Smooth muscle cell (in vitro differentiated cells): ENCODE measurements at regions not wholly inside any gene's neighbourhood (a gene's known extent, or its start where the extent isn't known, plus 50 kb on each side); places are given as distances from the start of the nearest gene placed in this dataset.
"Not testable (repeated sequence)": the region's sequence is repeated elsewhere in the genome, so short reads cannot be mapped to it uniquely, and the experiment has no call there.

ENCODE experiments used
- DNase-seq: peaks from one replicate; lab custom pipeline; 2025; ENCODE audit not compliant: unreplicated experiment; lab: John Stamatoyannopoulos, UW
- H2AFZ ChIP-seq: fragments of 200-600 bp; sonication (generic); 2 replicates; pipeline ENCODE4 v1.6.0; 2016; ENCODE audit warnings: antibody characterized with exemption, low read depth, mild to moderate bottlenecking
- H3F3A ChIP-seq: fragments of 200-600 bp; sonication (generic); 2 replicates; pipeline ENCODE4 v1.6.0; 2017; ENCODE audit warnings: antibody characterized with exemption, low read depth
- H3K27ac ChIP-seq: fragments of 200-600 bp; sonication (generic); 2 replicates; pipeline ENCODE4 v1.5.1; 2016; ENCODE audit warnings: low read depth, mild to moderate bottlenecking
- H3K27me3 ChIP-seq: fragments of 200-600 bp; sonication (generic); 2 replicates; pipeline ENCODE4 v1.6.1; 2016; ENCODE audit warnings: low read depth, mild to moderate bottlenecking
- H3K36me3 ChIP-seq: fragments of 200-600 bp; sonication (generic); 2 replicates; pipeline ENCODE4 v1.5.1; 2016; ENCODE audit warnings: low read depth
- H3K4me1 ChIP-seq: fragments of 200-600 bp; sonication (generic); 2 replicates; pipeline ENCODE4 v1.5.1; 2016; ENCODE audit warnings: low read depth
- H3K4me2 ChIP-seq: fragments of 200-600 bp; sonication (generic); 2 replicates; pipeline ENCODE4 v1.6.0; 2016; ENCODE audit warnings: mild to moderate bottlenecking
- H3K4me3 ChIP-seq: fragments of 200-600 bp; sonication (generic); 2 replicates; pipeline ENCODE4 v1.5.1; 2016; ENCODE audit warnings: mild to moderate bottlenecking
- H3K79me2 ChIP-seq: fragments of 200-600 bp; sonication (generic); 2 replicates; pipeline ENCODE4 v1.6.0; 2016; ENCODE audit warnings: low read depth, mild to moderate bottlenecking
- H3K9ac ChIP-seq: fragments of 200-600 bp; sonication (generic); 2 replicates; pipeline ENCODE4 v1.6.0; 2016; ENCODE audit warnings: low read depth
- H3K9me3 ChIP-seq: fragments of 200-600 bp; sonication (generic); replicated peaks from 2 replicates; pipeline ENCODE4 v1.5.1; 2016; ENCODE audit warnings: low read depth
- H4K20me1 ChIP-seq: fragments of 200-600 bp; sonication (generic); 2 replicates; pipeline ENCODE4 v1.6.0; 2016; ENCODE audit warnings: low read depth
- WGBS: methylation state at CpG from one replicate; pipeline ENCODE4 v1.1.7; 2016; ENCODE audit warnings: low lambda C conversion rate; 5-methylcytosine and 5-hydroxymethylcytosine counted together
- TF ChIP-seq, protein P1 (sequence below): fragments of 200-600 bp; sonication (generic); IDR thresholded peaks from 2 replicates; pipeline ENCODE4 v1.5.1; 2017; ENCODE audit warnings: borderline replicate concordance, mild to moderate bottlenecking, antibody characterized with exemption; ENCODE audit not compliant: insufficient read depth, poor library complexity, severe bottlenecking

DNA sequence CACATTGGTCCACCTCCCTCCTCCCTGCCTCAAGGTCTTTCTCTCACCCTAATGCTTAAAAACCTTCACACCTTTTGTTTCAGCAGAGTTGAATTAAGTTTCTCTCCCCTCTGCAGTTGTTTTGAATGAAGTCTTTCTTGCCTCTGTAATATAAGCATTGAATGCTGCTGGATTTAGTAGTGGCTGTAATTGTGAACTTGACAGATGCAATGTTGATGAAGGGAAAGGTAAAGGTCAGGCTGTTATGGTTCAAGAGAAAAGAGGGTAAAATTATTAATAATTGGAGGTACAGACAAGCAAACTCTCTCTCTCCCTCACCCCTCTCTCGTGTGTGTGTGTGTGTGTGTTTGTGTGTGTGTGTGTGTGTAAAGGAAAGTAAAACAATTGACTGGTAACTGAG, 509.8 kb downstream of the AMY1C start:
- TF ChIP-seq, protein P1, sequence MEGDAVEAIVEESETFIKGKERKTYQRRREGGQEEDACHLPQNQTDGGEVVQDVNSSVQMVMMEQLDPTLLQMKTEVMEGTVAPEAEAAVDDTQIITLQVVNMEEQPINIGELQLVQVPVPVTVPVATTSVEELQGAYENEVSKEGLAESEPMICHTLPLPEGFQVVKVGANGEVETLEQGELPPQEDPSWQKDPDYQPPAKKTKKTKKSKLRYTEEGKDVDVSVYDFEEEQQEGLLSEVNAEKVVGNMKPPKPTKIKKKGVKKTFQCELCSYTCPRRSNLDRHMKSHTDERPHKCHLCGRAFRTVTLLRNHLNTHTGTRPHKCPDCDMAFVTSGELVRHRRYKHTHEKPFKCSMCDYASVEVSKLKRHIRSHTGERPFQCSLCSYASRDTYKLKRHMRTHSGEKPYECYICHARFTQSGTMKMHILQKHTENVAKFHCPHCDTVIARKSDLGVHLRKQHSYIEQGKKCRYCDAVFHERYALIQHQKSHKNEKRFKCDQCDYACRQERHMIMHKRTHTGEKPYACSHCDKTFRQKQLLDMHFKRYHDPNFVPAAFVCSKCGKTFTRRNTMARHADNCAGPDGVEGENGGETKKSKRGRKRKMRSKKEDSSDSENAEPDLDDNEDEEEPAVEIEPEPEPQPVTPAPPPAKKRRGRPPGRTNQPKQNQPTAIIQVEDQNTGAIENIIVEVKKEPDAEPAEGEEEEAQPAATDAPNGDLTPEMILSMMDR = no peak
- H3K9ac ChIP-seq = no peak overlapping the region
- no peaks in the 10 kb centered on the region for H3K27me3 ChIP-seq
- no peaks in the 10 kb centered on the region for H3K79me2 ChIP-seq
- H3K4me2 ChIP-seq = no peak overlapping the region
- no peak for DNase-seq
- H3F3A ChIP-seq = no peaks in the 10 kb centered on the region
- no peak overlapping the region for H2AFZ ChIP-seq
- H3K27ac ChIP-seq = no peak overlapping the region
- 40% methylated on average over 1 of the region's 1 CpG for WGBS
- H3K4me3 ChIP-seq = no peak overlapping the region
- H3K4me1 ChIP-seq = no peaks in the 10 kb centered on the region
- H3K36me3 ChIP-seq = no peaks in the 10 kb centered on the region
- no peaks in the 10 kb centered on the region for H4K20me1 ChIP-seq
- H3K9me3 ChIP-seq = no peaks in the 10 kb centered on the region

DNA sequence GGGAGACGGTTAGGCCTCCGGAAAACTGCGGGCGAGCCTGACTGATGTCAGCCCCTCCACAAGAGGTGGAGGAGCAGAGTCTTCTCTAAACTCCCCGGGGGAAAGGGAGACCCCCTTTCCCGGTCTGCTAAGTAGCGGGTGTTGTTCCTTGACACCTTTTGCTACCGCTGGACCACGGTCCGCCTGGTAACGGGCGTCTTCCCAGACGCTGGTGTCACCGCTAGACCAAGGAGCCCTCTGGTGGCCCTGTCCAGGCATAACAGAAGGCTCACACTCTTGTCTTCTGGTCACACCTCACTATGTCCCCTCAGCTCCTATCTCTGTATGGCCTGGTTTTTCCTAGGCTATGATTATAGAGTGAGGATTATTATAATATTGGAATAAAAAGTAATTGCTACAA, 513.4 kb downstream of the AMY1C start:
- TF ChIP-seq, protein P1 = peak; percentile 19
- WGBS = 88% methylated on average over 11 of the region's 14 CpGs
- H3F3A ChIP-seq, H3K27me3 ChIP-seq, H3K27ac ChIP-seq, H3K9ac ChIP-seq, H2AFZ ChIP-seq, H3K36me3 ChIP-seq, H3K79me2 ChIP-seq, H4K20me1 ChIP-seq, H3K9me3 ChIP-seq, H3K4me3 ChIP-seq, H3K4me1 ChIP-seq, DNase-seq, H3K4me2 ChIP-seq: not testable (repeated sequence)

DNA sequence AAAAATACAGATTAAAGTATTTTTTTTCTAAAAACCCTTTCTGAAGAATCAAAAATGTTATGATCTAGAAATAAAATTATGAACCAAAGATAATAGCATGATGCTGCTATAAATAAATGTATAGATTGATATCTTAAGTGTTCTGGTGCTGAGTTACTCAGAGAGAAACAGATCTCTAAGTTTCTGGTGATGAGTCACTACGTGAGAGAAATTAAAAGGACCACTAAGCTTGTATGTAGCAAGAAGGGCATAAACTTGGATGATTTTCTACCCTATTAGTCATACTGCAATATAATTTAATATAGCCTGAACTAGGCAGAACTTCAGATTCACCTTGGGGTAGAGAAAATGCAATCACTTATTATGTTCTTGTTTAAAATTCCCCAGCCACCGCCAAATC, 514.8 kb downstream of the AMY1C start:
- Histone ChIP-seq H4K20me1 (no peaks in the 10 kb centered on the region), H3K36me3 (no peaks in the 10 kb centered on the region), H3K4me2 (no peak overlapping the region), H3K9ac (no peak overlapping the region), H3K4me3 (no peak overlapping the region), H3K27me3 (no peaks in the 10 kb centered on the region), H3K27ac (no peak overlapping the region), H3F3A (no peaks in the 10 kb centered on the region), H3K79me2 (no peaks in the 10 kb centered on the region), H3K9me3 (no peaks in the 10 kb centered on the region), H2AFZ (no peak overlapping the region), H3K4me1 (no peaks in the 10 kb centered on the region)
- WGBS = 45% methylated on average over 2 of the region's 2 CpGs
- TF ChIP-seq, protein P1 = no peak
- no peak for DNase-seq

DNA sequence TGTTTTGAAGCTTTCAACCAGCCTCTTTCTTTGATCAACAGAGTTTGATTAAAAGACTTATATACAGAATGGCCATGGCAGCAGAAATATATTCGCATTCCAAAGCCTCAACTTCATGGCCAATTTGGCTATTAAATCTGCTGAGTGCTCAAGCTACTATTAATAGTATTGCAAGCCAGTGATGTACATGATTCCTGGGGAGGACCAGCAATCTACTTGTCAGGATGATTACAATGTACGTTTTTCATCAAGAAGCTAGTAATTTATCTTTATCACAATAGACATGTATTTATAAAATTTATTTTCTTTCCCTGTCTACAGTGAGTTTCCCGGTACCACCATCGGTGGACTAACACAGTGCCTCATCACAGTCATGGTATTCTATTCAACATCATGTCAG, 515.5 kb downstream of the AMY1C start:
- Histone ChIP-seq H3K36me3 (no peaks in the 10 kb centered on the region), H3K27me3 (no peaks in the 10 kb centered on the region)

More for the DNA sequence above, 515.5 kb downstream of the AMY1C start:
- Histone ChIP-seq H3K9me3 (no peaks in the 10 kb centered on the region), H2AFZ (no peak overlapping the region), H3K79me2 (no peaks in the 10 kb centered on the region), H3K4me1 (no peaks in the 10 kb centered on the region), H3K4me2 (no peak overlapping the region), H3K27ac (no peak overlapping the region), H3F3A (no peaks in the 10 kb centered on the region), H4K20me1 (no peaks in the 10 kb centered on the region), H3K4me3 (no peak overlapping the region), H3K9ac (no peak overlapping the region)
- WGBS = 84% methylated on average over 4 of the region's 4 CpGs
- no peak for DNase-seq
- TF ChIP-seq, protein P1 = no peak
